ENCODE measurements at regions not wholly inside any gene's neighbourhood (a gene's known extent, or its start where the extent isn't known, plus 50 kb on each side); places are given as distances from the start of the nearest gene placed in this dataset.

DNA sequence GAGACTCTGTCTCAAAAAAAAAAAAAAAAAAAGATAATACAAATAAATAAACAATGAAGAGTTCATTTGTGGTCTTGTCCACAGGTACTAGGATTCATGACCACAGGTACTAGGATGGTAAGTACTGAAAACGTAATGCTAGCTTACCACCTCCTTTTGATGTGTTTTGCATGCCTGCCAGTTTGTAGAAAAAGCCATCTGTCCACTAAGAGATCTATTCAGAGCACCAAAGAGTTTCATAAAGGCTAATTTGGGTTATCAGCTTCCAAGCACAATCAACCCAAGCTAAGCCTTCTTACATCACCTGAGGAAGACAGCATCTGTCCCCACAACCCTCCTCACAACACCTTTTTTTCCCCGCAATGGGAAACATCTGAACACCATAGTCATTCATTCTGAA, 477.2 kb downstream of the ZEB2 start:
- Mint-ChIP-seq H3K9me3 (ENCODE audit: insufficient read depth) (no peaks in the 10 kb centered on the region), H3K4me1 (no peaks in the 10 kb centered on the region), H3K27ac (no peak overlapping the region), H3K4me3 (no peak overlapping the region), H3K27me3 (no peaks in the 10 kb centered on the region)
- ATAC-seq (ENCODE audit: low read depth), result no peak
- no peaks in the 10 kb centered on the region for H3K4me1 ChIP-seq (ENCODE audit: control insufficient read depth in 2 of 2, insufficient read depth in 2 of 2, low read length in 2 of 2)
- H3K4me2 ChIP-seq (replicated peaks; ENCODE audit: low read depth, low read length, poor library complexity, severe bottlenecking), result no peak overlapping the region
- 100% methylated on average over 1 of the region's 2 CpGs for WGBS (ENCODE audit: insufficient coverage)
- peaks cover 0 to 3% of the 10 kb centered on the region in 2 experiments for H3K36me3 ChIP-seq (replicated peaks in 1 of 2; ENCODE audit: control extremely low read depth in 1 of 2, control insufficient read depth in 1 of 2, extremely low read depth in 1 of 2, insufficient read depth in 2 of 2, low read length in 1 of 2)
- H4K20me1 ChIP-seq (ENCODE audit: control insufficient read depth, insufficient read depth, low read length, poor library complexity, severe bottlenecking), result no peaks in the 10 kb centered on the region
- no peak for DNase-seq
- no peaks in the 10 kb centered on the region for H3K9me3 ChIP-seq (ENCODE audit: control extremely low read depth in 1 of 3, control insufficient read depth in 2 of 3, insufficient read depth in 1 of 3, low read length in 2 of 3)
- H2AFZ ChIP-seq (ENCODE audit: insufficient read depth, low read depth, low read length, poor library complexity, severe bottlenecking), result no peak overlapping the region
- H3K9ac ChIP-seq (ENCODE audit: low read length), result no peak overlapping the region
- ChIA-PET CTCF (no interaction called here), POLR2A (no interaction called here)
- TF ChIP-seq, protein P1, sequence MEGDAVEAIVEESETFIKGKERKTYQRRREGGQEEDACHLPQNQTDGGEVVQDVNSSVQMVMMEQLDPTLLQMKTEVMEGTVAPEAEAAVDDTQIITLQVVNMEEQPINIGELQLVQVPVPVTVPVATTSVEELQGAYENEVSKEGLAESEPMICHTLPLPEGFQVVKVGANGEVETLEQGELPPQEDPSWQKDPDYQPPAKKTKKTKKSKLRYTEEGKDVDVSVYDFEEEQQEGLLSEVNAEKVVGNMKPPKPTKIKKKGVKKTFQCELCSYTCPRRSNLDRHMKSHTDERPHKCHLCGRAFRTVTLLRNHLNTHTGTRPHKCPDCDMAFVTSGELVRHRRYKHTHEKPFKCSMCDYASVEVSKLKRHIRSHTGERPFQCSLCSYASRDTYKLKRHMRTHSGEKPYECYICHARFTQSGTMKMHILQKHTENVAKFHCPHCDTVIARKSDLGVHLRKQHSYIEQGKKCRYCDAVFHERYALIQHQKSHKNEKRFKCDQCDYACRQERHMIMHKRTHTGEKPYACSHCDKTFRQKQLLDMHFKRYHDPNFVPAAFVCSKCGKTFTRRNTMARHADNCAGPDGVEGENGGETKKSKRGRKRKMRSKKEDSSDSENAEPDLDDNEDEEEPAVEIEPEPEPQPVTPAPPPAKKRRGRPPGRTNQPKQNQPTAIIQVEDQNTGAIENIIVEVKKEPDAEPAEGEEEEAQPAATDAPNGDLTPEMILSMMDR (IDR thresholded peaks at IDR 0.05), result no peak
- no peak for TF ChIP-seq EZH2 (IDR thresholded peaks at IDR 0.05; ENCODE audit: borderline replicate concordance, insufficient read depth, low read depth, low read length, poor library complexity, severe bottlenecking)
- no peaks in the 10 kb centered on the region for H3K79me2 ChIP-seq (ENCODE audit: control insufficient read depth, insufficient read depth, low read length)
- no peak overlapping the region for H3K4me3 ChIP-seq (ENCODE audit: control extremely low read depth in 1 of 5, extremely low read depth in 1 of 5, insufficient read depth in 1 of 5, low read depth in 2 of 5, low read length in 4 of 5)
- H3K27me3 ChIP-seq (replicated peaks in 1 of 4; ENCODE audit: control extremely low read depth in 1 of 4, control insufficient read depth in 3 of 4, insufficient read depth in 4 of 4, low read length in 3 of 4), result no peaks in the 10 kb centered on the region
- no peak overlapping the region for H3K27ac ChIP-seq (ENCODE audit: low read length in 2 of 2)
- intact Hi-C loops (cut with micrococcal nuclease), result no loop called here

DNA sequence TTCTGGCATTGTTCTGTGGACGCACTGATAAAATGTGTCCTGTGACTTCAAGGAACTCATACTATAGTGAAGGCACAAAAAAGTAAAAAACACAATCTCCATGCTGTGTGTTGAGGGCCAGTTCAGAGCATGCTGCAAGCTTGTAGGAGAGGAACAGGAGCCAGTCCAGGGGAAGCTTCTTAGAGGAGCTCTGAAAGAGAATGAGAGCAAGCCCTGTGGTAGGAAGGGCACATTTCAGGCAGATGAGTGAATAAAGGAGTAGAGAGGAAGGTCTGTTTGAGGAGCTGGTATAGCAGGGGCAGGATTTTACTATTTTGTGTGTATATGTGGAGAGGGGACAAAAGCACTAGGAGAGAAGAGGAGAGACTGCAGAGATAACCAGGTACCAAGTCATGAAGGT, 478.3 kb downstream of the ZEB2 start:
- Histone ChIP-seq H3K79me2 (ENCODE audit: control insufficient read depth, insufficient read depth, low read length) (no peaks in the 10 kb centered on the region), H3K9me3 (ENCODE audit: control extremely low read depth in 1 of 3, control insufficient read depth in 2 of 3, insufficient read depth in 1 of 3, low read length in 2 of 3) (no peaks in the 10 kb centered on the region), H3K4me3 (ENCODE audit: control extremely low read depth in 1 of 5, extremely low read depth in 1 of 5, insufficient read depth in 1 of 5, low read depth in 2 of 5, low read length in 4 of 5) (no peak overlapping the region), H4K20me1 (ENCODE audit: control insufficient read depth, insufficient read depth, low read length, poor library complexity, severe bottlenecking) (no peaks in the 10 kb centered on the region), H3K36me3 (replicated peaks in 1 of 2; ENCODE audit: control extremely low read depth in 1 of 2, control insufficient read depth in 1 of 2, extremely low read depth in 1 of 2, insufficient read depth in 2 of 2, low read length in 1 of 2) (peaks cover 0 to 3% of the 10 kb centered on the region in 2 experiments), H3K4me1 (ENCODE audit: control insufficient read depth in 2 of 2, insufficient read depth in 2 of 2, low read length in 2 of 2) (no peaks in the 10 kb centered on the region), H2AFZ (ENCODE audit: insufficient read depth, low read depth, low read length, poor library complexity, severe bottlenecking) (no peak overlapping the region), H3K4me2 (replicated peaks; ENCODE audit: low read depth, low read length, poor library complexity, severe bottlenecking) (no peak overlapping the region), H3K9ac (ENCODE audit: low read length) (no peak overlapping the region), H3K27ac (ENCODE audit: low read length in 2 of 2) (no peak overlapping the region), H3K27me3 (replicated peaks in 1 of 4; ENCODE audit: control extremely low read depth in 1 of 4, control insufficient read depth in 3 of 4, insufficient read depth in 4 of 4, low read length in 3 of 4) (no peaks in the 10 kb centered on the region)
- intact Hi-C loops (cut with micrococcal nuclease), result no loop called here
- WGBS (ENCODE audit: insufficient coverage), result 100% methylated on average over 1 of the region's 1 CpG
- no peak overlapping the region for H3K27ac Mint-ChIP-seq
- CTCF ChIA-PET, result no interaction called here
- no peaks in the 10 kb centered on the region for H3K27me3 Mint-ChIP-seq
- ATAC-seq (ENCODE audit: low read depth), result no peak
- DNase-seq, result no peak
- POLR2A ChIA-PET, result no interaction called here
- H3K9me3 Mint-ChIP-seq (ENCODE audit: insufficient read depth), result no peaks in the 10 kb centered on the region
- TF ChIP-seq EZH2 (IDR thresholded peaks at IDR 0.05; ENCODE audit: borderline replicate concordance, insufficient read depth, low read depth, low read length, poor library complexity, severe bottlenecking), result no peak
- TF ChIP-seq, protein P1 (IDR thresholded peaks at IDR 0.05), result no peak
- H3K4me1 Mint-ChIP-seq, result no peaks in the 10 kb centered on the region
- H3K4me3 Mint-ChIP-seq, result no peak overlapping the region
